Glutamatergic neuron (in vitro differentiated cells): ENCODE measurements at regions not wholly inside any gene's neighbourhood (a gene's known extent, or its start where the extent isn't known, plus 50 kb on each side); places are given as distances from the start of the nearest gene placed in this dataset.

ENCODE experiments used
- DNase-seq: peaks from one replicate; pipeline ENCODE4 v3.0.0; 2022
- H3K27ac Mint-ChIP-seq: one replicate; pipeline ENCODE4 v1.8.0; 2020; ENCODE audit warnings: mild to moderate bottlenecking, mixed read lengths, inconsistent platforms; ENCODE audit not compliant: unreplicated experiment
- H3K27me3 Mint-ChIP-seq: one replicate; pipeline ENCODE4 v1.8.0; 2020; ENCODE audit warnings: mild to moderate bottlenecking, moderate library complexity, mixed read lengths, inconsistent platforms; ENCODE audit not compliant: unreplicated experiment
- H3K36me3 Mint-ChIP-seq: one replicate; pipeline ENCODE4 v1.8.0; 2020; ENCODE audit warnings: mild to moderate bottlenecking, mixed read lengths, inconsistent platforms; ENCODE audit not compliant: unreplicated experiment
- H3K4me1 Mint-ChIP-seq: one replicate; pipeline ENCODE4 v1.8.0; 2020; ENCODE audit warnings: mild to moderate bottlenecking, low read depth, mixed read lengths, inconsistent platforms; ENCODE audit not compliant: unreplicated experiment
- H3K4me3 Mint-ChIP-seq: one replicate; pipeline ENCODE4 v1.8.0; 2020; ENCODE audit warnings: mild to moderate bottlenecking, mixed read lengths, inconsistent platforms; ENCODE audit not compliant: unreplicated experiment
- H3K9me3 Mint-ChIP-seq: one replicate; pipeline ENCODE4 v1.8.0; 2020; ENCODE audit warnings: mild to moderate bottlenecking, moderate library complexity, mixed read lengths, inconsistent platforms; ENCODE audit not compliant: unreplicated experiment
- TF ChIP-seq, protein P1 (sequence below): fragments of 200-600 bp; sonication (generic); IDR thresholded peaks from one replicate; pipeline ENCODE4 v1.5.0; 2021; ENCODE audit not compliant: partially characterized antibody, unreplicated experiment

- Mint-ChIP-seq H3K27ac (no peak overlapping the region), H3K4me1 (no peaks in the 10 kb centered on the region), H3K36me3 (no peaks in the 10 kb centered on the region), H3K9me3 (no peaks in the 10 kb centered on the region), H3K4me3 (no peak overlapping the region), H3K27me3 (no peaks in the 10 kb centered on the region)
- DNase-seq = no peak
- TF ChIP-seq, protein P1, sequence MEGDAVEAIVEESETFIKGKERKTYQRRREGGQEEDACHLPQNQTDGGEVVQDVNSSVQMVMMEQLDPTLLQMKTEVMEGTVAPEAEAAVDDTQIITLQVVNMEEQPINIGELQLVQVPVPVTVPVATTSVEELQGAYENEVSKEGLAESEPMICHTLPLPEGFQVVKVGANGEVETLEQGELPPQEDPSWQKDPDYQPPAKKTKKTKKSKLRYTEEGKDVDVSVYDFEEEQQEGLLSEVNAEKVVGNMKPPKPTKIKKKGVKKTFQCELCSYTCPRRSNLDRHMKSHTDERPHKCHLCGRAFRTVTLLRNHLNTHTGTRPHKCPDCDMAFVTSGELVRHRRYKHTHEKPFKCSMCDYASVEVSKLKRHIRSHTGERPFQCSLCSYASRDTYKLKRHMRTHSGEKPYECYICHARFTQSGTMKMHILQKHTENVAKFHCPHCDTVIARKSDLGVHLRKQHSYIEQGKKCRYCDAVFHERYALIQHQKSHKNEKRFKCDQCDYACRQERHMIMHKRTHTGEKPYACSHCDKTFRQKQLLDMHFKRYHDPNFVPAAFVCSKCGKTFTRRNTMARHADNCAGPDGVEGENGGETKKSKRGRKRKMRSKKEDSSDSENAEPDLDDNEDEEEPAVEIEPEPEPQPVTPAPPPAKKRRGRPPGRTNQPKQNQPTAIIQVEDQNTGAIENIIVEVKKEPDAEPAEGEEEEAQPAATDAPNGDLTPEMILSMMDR = no peak
These were observed 109.8 kb upstream of the SEMA3A start for GRCh38 chr7:84304407-84304806.

DNA sequence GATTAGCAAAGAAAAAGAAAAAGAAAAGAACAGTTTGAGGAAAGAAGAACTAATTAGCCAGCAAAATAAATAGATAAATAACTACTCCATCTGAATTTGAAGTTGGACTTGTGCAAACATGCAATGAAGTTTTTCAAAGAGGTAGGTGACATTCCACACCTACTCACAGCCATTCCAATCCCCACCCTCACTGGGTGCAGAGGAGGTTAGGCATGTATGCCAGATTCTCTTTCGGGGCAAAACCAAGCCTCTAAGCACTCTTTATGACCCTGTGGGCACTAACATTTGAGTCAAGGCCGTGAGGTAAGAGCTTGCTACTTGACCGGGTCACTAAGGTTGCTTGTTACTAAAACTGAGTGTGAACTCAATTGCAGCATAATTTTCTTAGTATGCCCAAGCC lies 108.4 kb upstream of the SEMA3A start:
- Mint-ChIP-seq H3K9me3 (no peaks in the 10 kb centered on the region), H3K27me3 (no peaks in the 10 kb centered on the region), H3K4me3 (no peak overlapping the region), H3K36me3 (no peaks in the 10 kb centered on the region), H3K4me1 (no peaks in the 10 kb centered on the region), H3K27ac (no peak overlapping the region)
- TF ChIP-seq, protein P1 = no peak
- DNase-seq = no peak

DNA sequence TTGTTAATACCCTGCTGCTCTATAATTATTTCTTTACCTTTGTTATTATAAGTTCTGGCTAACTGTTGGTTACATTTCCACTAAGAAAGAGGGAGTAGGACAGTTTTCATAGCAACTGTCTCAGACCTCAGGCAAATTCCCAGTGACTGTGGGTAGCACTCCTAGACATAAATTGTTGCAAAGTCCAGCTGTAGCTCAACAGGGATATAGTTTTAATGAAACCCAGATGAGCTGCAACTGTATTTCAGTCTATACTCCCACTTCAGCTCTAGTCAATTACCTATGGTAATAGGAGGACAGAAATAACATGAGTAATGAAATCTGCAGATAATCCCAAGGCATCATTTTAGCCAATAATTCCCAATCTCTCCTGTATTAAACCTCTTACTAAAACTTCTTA lies 103.0 kb upstream of the SEMA3A start:
- Mint-ChIP-seq H3K4me3 (no peak overlapping the region), H3K27me3 (no peaks in the 10 kb centered on the region), H3K36me3 (no peaks in the 10 kb centered on the region), H3K9me3 (no peaks in the 10 kb centered on the region), H3K4me1 (no peaks in the 10 kb centered on the region), H3K27ac (no peak overlapping the region)
- DNase-seq = no peak
- TF ChIP-seq, protein P1 = no peak

DNA sequence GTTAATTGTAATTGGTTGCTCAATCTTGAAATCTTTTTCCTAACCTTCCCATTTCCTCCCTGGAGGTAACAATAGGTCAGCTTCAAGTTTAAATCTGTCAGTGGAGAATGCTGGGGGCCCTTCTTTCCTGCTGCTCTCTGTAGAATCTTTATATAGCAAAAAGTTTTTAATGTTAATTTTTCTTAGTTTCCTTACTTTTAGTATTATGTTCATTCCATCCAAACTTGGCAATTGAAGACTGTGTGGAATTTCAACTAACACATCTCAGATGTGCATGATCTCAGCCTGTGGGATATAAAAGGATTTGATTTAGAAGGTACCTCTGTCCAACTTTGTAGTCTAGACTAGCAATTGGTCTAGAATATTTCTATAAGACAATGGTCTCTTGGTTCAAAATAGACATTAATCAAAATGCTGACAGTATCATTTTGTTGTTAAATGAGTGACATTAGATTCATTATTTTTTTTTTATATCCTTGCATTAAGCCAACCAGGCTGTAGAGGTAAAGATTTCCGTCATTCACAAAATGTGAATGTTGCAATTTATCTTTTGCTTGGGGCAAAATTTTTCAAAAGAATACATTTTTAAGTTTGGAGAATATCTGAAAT lies 100.4 kb upstream of the SEMA3A start:
- Mint-ChIP-seq H3K36me3 (no peaks in the 10 kb centered on the region), H3K4me1 (peaks cover 5% of the 10 kb centered on the region), H3K27ac (no peak overlapping the region), H3K27me3 (no peaks in the 10 kb centered on the region), H3K9me3 (no peaks in the 10 kb centered on the region), H3K4me3 (no peak overlapping the region)
- no peak for DNase-seq
- TF ChIP-seq, protein P1 = no peak

- TF ChIP-seq, protein P1 = no peak
- DNase-seq = no peak
- no peaks in the 10 kb centered on the region for H3K9me3 Mint-ChIP-seq
- H3K4me3 Mint-ChIP-seq = no peak overlapping the region
- H3K4me1 Mint-ChIP-seq = peaks cover 5% of the 10 kb centered on the region
- H3K27me3 Mint-ChIP-seq = no peaks in the 10 kb centered on the region
- H3K27ac Mint-ChIP-seq = no peak overlapping the region
- no peaks in the 10 kb centered on the region for H3K36me3 Mint-ChIP-seq
These were observed 99.8 kb upstream of the SEMA3A start for GRCh38 chr7:84294391-84294790.
